Transverse colon (tissue), 3 donors: ENCODE measurements at regions not wholly inside any gene's neighbourhood (a gene's known extent, or its start where the extent isn't known, plus 50 kb on each side); places are given as distances from the start of the nearest gene placed in this dataset.

Experiments
- POLR2A ChIP-seq: fragments of 450-650 bp; IDR thresholded peaks from one replicate; pipeline ENCODE4 v1.6.1; 2016; ENCODE audit warnings: antibody characterized with exemption, mild to moderate bottlenecking, moderate library complexity
- TF ChIP-seq, protein P1 (sequence below), 5 experiments: fragments of 200-600 bp in 3 of 5; fragments of 450-650 bp in 2 of 5; sonication (generic) in 3 of 5; IDR thresholded peaks; 1 replicate in 2 of 5; 2 replicates in 3 of 5; pipeline ENCODE4 v1.5.1; 2016 to 2017; ENCODE audit warnings: antibody characterized with exemption in 5 of 5, inconsistent platforms in 3 of 5, mild to moderate bottlenecking in 2 of 5, moderate library complexity in 1 of 5

DNA sequence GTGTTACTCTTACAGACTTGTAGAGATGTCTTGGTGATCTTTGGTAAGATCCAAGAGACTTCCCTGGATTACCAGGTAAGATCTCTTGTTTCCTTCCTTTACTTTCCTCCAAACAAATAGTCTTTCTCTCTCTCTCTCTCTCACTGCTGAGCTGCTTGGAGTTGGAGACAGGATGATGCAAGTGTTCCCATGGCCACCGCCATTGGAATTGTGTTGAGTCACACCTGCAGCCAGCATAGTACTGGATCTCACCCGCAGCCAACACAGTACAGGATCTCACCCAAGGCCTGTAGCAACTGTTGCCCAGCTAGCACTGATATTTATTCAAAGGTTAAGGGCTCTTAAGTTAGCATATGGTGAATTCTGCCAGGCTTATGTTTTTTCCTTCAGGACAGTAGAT lies 1080.9 kb downstream of the FAT4 start:
- TF ChIP-seq POLR2A, result no peak
- TF ChIP-seq, protein P1, sequence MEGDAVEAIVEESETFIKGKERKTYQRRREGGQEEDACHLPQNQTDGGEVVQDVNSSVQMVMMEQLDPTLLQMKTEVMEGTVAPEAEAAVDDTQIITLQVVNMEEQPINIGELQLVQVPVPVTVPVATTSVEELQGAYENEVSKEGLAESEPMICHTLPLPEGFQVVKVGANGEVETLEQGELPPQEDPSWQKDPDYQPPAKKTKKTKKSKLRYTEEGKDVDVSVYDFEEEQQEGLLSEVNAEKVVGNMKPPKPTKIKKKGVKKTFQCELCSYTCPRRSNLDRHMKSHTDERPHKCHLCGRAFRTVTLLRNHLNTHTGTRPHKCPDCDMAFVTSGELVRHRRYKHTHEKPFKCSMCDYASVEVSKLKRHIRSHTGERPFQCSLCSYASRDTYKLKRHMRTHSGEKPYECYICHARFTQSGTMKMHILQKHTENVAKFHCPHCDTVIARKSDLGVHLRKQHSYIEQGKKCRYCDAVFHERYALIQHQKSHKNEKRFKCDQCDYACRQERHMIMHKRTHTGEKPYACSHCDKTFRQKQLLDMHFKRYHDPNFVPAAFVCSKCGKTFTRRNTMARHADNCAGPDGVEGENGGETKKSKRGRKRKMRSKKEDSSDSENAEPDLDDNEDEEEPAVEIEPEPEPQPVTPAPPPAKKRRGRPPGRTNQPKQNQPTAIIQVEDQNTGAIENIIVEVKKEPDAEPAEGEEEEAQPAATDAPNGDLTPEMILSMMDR (IDR thresholded peaks at IDR 0.05), result no peak
